VCaP (cell line): ENCODE measurements at regions not wholly inside any gene's neighbourhood (a gene's known extent, or its start where the extent isn't known, plus 50 kb on each side); places are given as distances from the start of the nearest gene placed in this dataset.
"Not testable (repeated sequence)": the region's sequence is repeated elsewhere in the genome, so short reads cannot be mapped to it uniquely, and the experiment has no call there.

ENCODE experiments used
- H3K27ac ChIP-seq: fragments of 450-650 bp; 2 replicates; pipeline ENCODE4 v1.5.1; 2017
- TF ChIP-seq, protein P1 (sequence below): fragments of 450-650 bp; conservative IDR thresholded peaks from 2 replicates; pipeline ENCODE4 v1.5.1; 2017; ENCODE audit warnings: mild to moderate bottlenecking, moderate library complexity

DNA sequence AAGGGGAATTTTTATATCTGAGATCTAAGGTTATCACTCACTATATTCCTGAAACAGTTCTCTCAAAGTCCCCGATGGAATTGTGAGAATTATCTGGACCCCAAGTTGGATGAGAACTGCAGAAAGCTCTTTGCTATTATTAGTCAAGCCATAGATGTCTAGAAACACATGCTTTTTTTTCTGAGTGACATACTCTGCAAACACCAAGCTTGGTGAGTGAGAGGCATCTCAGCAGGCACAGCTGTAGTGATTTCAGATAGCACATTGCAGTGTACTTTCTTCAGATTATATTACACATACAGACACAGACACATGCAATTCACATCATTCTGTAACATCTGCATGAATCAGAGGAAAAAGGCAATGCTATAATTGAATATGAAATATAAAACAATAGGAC is 111.1 kb upstream of the UFL1 start:
- H3K27ac ChIP-seq: no peak overlapping the region
- TF ChIP-seq, protein P1, sequence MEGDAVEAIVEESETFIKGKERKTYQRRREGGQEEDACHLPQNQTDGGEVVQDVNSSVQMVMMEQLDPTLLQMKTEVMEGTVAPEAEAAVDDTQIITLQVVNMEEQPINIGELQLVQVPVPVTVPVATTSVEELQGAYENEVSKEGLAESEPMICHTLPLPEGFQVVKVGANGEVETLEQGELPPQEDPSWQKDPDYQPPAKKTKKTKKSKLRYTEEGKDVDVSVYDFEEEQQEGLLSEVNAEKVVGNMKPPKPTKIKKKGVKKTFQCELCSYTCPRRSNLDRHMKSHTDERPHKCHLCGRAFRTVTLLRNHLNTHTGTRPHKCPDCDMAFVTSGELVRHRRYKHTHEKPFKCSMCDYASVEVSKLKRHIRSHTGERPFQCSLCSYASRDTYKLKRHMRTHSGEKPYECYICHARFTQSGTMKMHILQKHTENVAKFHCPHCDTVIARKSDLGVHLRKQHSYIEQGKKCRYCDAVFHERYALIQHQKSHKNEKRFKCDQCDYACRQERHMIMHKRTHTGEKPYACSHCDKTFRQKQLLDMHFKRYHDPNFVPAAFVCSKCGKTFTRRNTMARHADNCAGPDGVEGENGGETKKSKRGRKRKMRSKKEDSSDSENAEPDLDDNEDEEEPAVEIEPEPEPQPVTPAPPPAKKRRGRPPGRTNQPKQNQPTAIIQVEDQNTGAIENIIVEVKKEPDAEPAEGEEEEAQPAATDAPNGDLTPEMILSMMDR: no peak

DNA sequence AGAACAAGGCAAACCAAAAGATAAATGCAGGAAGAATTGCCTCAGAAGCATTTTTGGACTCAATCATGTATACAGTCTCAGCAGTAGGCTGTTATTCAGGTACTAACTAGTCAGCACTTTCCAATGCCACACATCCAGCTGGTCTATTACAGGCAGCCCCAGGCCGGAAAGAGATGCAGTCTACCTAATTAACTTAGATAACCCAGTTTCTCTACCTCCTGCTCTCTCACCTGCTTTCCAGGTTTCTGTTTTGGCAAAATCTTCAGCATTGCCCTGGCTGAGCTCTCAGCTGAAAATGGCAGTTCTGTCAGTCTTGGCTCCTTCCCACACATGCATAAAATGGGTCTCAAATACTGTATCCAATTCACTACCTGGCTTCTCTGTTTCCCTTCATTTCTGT is 101.3 kb upstream of the UFL1 start:
- TF ChIP-seq, protein P1: no peak
- no peak overlapping the region for H3K27ac ChIP-seq

DNA sequence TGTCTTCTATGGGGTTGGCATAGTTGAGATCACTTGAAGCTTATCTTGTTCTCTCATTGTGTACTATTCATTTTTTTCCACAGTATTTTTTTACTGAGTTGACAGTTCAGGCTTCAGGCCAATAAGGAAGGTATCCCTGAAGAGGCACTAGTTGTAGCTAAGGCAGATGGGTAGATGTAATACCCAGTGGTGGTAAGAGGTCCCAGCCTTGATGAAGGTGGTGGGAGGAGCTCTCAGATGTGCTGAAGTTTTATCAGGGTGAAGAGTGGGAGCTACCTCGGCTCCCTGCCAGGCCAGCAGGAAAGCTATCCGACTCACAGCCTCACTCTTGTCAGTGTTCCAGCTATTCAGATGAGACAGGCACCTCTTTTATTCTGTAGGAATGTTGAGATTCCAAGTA is 87.7 kb upstream of the UFL1 start:
- H3K27ac ChIP-seq: no peak overlapping the region
- TF ChIP-seq, protein P1: no peak

DNA sequence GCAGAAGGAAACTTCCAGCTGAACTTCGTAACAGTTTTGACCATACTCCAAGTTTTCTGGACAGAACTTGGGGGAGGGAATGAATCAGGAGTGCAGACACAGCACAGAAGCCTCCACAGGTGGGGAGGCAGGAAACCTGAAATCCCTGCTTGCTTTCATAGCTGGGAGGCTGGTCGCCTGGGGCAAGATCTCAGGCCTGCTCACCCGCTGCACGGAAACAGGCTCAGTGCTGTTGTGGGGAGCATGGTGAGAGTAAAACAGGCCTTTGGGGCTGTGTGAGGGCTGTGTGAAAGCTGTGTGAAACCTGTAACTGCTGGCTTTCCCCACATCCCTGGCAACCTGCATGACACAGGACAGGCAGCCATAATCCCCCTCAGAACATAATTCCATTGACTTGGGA is 85.2 kb upstream of the UFL1 start:
- TF ChIP-seq, protein P1: no peak
- no peak overlapping the region for H3K27ac ChIP-seq

DNA sequence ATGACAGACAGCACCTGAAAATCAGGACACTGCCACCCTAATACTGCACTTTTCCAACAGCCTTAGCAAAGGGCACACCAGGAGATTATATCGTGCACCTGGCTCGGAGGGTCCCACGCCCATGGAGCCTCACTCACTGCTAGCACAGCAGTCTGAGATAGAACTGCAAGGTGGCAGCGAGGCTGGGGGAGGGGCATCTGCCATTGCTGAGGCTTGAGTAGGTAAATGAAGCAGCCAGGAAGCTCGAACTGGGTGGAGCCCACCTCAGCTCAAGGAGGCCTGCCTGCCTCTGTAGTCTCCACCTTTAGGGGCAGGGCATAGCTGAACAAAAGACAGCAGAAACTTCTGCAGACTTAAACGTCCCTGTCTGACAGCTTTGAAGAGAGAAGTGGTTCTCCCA is 84.4 kb upstream of the UFL1 start:
- H3K27ac ChIP-seq: not testable (repeated sequence)

DNA sequence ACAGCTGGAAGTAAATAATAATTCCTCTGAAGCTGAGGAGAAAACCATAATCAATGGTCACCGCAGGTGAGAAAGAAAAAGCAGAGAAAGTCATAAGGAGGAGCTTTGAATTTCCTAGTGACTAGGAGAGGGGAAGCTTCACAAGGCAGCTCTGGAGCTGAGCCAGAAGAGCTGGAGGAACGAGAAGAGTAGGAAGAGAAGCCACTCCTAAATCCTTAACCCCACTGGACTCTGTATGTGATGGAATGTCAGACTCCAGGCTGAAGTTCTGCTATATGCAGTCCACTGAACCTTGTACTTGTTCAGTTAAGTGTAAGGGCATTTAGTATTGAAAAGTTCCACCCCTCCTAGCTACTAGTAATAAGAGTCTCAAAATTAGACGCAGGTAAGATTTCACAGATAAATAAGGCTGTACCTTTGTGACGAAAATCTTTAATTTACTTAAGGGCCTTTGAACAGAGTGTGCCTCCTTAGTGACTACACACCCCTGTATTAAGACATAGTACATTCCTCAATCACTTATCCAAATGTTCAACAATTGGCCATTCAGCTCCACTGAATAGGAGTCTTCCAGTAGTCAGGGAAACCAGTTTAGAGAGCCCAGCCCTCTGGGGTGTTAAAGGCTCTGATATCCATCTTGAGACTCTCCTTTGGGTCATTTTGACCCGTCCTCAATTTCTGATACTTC is 71.4 kb upstream of the UFL1 start:
- H3K27ac ChIP-seq: no peak overlapping the region
- TF ChIP-seq, protein P1: no peak

DNA sequence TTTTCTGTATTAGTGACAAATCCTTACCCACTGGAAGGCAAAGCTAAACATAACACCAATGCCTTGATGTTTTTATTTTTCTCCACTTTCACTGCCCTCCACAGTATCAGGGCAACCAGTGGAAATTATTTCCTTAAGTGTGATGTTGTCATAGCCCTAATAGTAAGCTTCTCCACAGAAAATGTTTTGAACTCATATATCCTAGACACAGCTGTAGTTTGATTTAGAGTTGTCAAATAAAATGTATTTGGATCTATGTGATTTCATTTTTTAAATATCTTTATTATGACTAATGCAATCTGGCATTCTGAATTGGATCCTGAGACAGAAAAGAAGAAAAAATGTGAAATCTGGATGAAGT is 70.9 kb upstream of the UFL1 start:
- H3K27ac ChIP-seq: no peak overlapping the region
- TF ChIP-seq, protein P1: no peak

DNA sequence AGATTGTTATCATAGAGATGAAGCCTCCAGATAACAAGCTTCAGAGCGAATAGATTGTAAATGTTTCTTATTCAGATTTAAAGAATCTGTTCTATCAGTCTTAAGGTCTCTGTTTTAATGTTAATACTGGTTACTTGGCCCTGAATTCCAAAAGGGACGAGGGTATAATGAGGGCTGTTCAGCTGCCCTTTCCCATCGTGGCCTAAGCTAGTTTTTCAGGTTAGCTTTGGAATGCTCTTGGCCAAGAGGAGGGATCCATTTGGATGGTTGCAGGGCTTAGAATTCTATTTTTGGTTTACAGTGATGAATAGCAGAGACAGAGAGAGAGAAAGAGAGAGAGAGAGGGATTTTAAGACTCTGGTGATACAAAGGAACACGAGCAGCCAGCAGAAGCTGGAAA is 62.8 kb upstream of the UFL1 start:
- TF ChIP-seq, protein P1: no peak

More for the DNA sequence above, 62.8 kb upstream of the UFL1 start:
- no peak overlapping the region for H3K27ac ChIP-seq
